ENCODE measurements at regions not wholly inside any gene's neighbourhood (a gene's known extent, or its start where the extent isn't known, plus 50 kb on each side); places are given as distances from the start of the nearest gene placed in this dataset.

DNA sequence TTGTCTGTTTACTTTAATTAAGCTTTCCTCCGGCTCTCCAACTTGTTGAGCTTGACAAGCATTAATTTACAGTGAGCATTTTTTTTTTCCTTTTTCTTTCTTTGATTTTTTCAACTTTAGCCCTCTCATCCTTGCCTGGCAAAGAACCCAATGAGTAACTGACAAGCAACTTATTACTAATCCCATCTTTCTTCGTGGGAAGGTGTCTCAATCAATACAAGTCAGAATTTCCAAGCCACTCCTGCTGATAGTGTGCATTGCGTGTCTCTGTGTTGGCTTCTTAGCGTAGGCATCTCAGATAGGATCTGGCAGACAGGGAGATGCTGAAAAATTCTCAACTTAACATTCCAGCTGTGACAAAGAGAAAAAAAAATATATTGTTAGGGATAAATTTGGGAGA is 527.7 kb upstream of the WWC1 start:
- no TSS peak for BruUV-seq (replicated peaks)
- no peak for FAIRE-seq
- POLR2A ChIA-PET = no interaction called here
- H3K4me2 ChIP-seq (ENCODE audit: control insufficient read depth, insufficient read depth) = no peak overlapping the region
- no peaks in the 10 kb centered on the region for H3K27me3 ChIP-seq (replicated peaks in 1 of 2; ENCODE audit: control insufficient read depth in 2 of 2, insufficient read depth in 2 of 2, low read length in 1 of 2)
- RAD21 ChIA-PET (ENCODE audit: unreplicated experiment) = no interaction called here
- intact Hi-C loops (cut with micrococcal nuclease; ENCODE audit: unreplicated experiment) = no loop called here
- SMC1A ChIA-PET (ENCODE audit: uncharacterized antibody, unreplicated experiment) = no interaction called here
- 37% methylated on average over 4 of the region's 4 CpGs for WGBS (ENCODE audit: insufficient coverage, insufficient replicate concordance, low lambda C conversion rate, missing lambda C conversion rate)
- no peak for ATAC-seq
- no peak for DNase-seq (ENCODE audit: low read depth, low spot score)
- no peaks in the 10 kb centered on the region for H3K79me2 ChIP-seq (ENCODE audit: control insufficient read depth, insufficient read depth, low read length)
- in situ Hi-C loops (cut with MboI) = no loop called here
- no peaks in the 10 kb centered on the region for H4K20me1 ChIP-seq (ENCODE audit: control insufficient read depth, insufficient read depth)
- H3K4me1 ChIP-seq (ENCODE audit: control insufficient read depth, insufficient read depth, low read length) = no peaks in the 10 kb centered on the region
- no peak overlapping the region for H3K27ac ChIP-seq (ENCODE audit: control insufficient read depth, insufficient read depth)
- TF ChIP-seq FOS (IDR thresholded peaks at IDR 0.05; ENCODE audit: borderline replicate concordance, extremely low read depth, insufficient read length) (no peak), SMAD5 (IDR thresholded peaks at IDR 0.05; ENCODE audit: low read depth) (no peak), ASH2L (IDR thresholded peaks at IDR 0.05; ENCODE audit: borderline replicate concordance, low read depth) (no peak), IRF4 (IDR thresholded peaks at IDR 0.05; ENCODE audit: low read depth, low read length) (no peak), MLLT1 (IDR thresholded peaks at IDR 0.05) (no peak), CBFB (IDR thresholded peaks at IDR 0.05; ENCODE audit: low read depth) (no peak), NRF1 (conservative IDR thresholded peaks at IDR 0.05; ENCODE audit: low read depth, low read length) (no peak)
- TF ChIP-seq, protein P1, sequence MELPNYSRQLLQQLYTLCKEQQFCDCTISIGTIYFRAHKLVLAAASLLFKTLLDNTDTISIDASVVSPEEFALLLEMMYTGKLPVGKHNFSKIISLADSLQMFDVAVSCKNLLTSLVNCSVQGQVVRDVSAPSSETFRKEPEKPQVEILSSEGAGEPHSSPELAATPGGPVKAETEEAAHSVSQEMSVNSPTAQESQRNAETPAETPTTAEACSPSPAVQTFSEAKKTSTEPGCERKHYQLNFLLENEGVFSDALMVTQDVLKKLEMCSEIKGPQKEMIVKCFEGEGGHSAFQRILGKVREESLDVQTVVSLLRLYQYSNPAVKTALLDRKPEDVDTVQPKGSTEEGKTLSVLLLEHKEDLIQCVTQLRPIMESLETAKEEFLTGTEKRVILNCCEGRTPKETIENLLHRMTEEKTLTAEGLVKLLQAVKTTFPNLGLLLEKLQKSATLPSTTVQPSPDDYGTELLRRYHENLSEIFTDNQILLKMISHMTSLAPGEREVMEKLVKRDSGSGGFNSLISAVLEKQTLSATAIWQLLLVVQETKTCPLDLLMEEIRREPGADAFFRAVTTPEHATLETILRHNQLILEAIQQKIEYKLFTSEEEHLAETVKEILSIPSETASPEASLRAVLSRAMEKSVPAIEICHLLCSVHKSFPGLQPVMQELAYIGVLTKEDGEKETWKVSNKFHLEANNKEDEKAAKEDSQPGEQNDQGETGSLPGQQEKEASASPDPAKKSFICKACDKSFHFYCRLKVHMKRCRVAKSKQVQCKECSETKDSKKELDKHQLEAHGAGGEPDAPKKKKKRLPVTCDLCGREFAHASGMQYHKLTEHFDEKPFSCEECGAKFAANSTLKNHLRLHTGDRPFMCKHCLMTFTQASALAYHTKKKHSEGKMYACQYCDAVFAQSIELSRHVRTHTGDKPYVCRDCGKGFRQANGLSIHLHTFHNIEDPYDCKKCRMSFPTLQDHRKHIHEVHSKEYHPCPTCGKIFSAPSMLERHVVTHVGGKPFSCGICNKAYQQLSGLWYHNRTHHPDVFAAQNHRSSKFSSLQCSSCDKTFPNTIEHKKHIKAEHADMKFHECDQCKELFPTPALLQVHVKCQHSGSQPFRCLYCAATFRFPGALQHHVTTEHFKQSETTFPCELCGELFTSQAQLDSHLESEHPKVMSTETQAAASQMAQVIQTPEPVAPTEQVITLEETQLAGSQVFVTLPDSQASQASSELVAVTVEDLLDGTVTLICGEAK (IDR thresholded peaks at IDR 0.05; ENCODE audit: borderline replicate concordance) = no peak
- TF ChIP-seq, protein P2, sequence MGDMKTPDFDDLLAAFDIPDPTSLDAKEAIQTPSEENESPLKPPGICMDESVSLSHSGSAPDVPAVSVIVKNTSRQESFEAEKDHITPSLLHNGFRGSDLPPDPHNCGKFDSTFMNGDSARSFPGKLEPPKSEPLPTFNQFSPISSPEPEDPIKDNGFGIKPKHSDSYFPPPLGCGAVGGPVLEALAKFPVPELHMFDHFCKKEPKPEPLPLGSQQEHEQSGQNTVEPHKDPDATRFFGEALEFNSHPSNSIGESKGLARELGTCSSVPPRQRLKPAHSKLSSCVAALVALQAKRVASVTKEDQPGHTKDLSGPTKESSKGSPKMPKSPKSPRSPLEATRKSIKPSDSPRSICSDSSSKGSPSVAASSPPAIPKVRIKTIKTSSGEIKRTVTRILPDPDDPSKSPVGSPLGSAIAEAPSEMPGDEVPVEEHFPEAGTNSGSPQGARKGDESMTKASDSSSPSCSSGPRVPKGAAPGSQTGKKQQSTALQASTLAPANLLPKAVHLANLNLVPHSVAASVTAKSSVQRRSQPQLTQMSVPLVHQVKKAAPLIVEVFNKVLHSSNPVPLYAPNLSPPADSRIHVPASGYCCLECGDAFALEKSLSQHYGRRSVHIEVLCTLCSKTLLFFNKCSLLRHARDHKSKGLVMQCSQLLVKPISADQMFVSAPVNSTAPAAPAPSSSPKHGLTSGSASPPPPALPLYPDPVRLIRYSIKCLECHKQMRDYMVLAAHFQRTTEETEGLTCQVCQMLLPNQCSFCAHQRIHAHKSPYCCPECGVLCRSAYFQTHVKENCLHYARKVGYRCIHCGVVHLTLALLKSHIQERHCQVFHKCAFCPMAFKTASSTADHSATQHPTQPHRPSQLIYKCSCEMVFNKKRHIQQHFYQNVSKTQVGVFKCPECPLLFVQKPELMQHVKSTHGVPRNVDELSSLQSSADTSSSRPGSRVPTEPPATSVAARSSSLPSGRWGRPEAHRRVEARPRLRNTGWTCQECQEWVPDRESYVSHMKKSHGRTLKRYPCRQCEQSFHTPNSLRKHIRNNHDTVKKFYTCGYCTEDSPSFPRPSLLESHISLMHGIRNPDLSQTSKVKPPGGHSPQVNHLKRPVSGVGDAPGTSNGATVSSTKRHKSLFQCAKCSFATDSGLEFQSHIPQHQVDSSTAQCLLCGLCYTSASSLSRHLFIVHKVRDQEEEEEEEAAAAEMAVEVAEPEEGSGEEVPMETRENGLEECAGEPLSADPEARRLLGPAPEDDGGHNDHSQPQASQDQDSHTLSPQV (IDR thresholded peaks at IDR 0.05) = no peak
- H3K36me3 ChIP-seq (ENCODE audit: control insufficient read depth in 2 of 2, insufficient read depth in 2 of 2, low read length in 1 of 2) = no peaks in the 10 kb centered on the region
- CTCF ChIA-PET = interaction anchor here (1.2 kb wide), 1 partner anchor 449 kb away, joined by 3 read pairs; no protein-coding TSS in a partner anchor
- no peak overlapping the region for H3K4me3 ChIP-seq
- H2AFZ ChIP-seq (ENCODE audit: control insufficient read depth, low read depth, low read length) = no peak overlapping the region
- H3K9ac ChIP-seq (ENCODE audit: control insufficient read depth, insufficient read depth, low read length) = no peak overlapping the region
- no peaks in the 10 kb centered on the region for H3K9me3 ChIP-seq (replicated peaks; ENCODE audit: control insufficient read depth, insufficient read depth, low read length)

All from GM12878 (cell line).